ENCODE measurements at regions not wholly inside any gene's neighbourhood (a gene's known extent, or its start where the extent isn't known, plus 50 kb on each side); places are given as distances from the start of the nearest gene placed in this dataset.

GRCh38 chr3:87848003-87848402 lies 210.8 kb downstream of the CGGBP1 start:
- TF ChIP-seq CTCF (IDR thresholded peaks at IDR 0.05; ENCODE audit: low read depth, low read length) (no peak), EZH2phosphoT487 (IDR thresholded peaks at IDR 0.05; ENCODE audit: low read depth) (no peak)

Measured in OCI-LY3 (cell line).